GM23248 (cell line): ENCODE measurements at regions not wholly inside any gene's neighbourhood (a gene's known extent, or its start where the extent isn't known, plus 50 kb on each side); places are given as distances from the start of the nearest gene placed in this dataset.

Experiments used
- DNase-seq: peaks from one replicate; pipeline ENCODE4 v3.0.0-alpha.2; 2015
- H2AFZ ChIP-seq: fragments of 200-600 bp; sonication (generic); 2 replicates; pipeline ENCODE4 v1.6.1; 2016; ENCODE audit warnings: antibody characterized with exemption
- H3F3A ChIP-seq: fragments of 200-600 bp; sonication (generic); 2 replicates; pipeline ENCODE4 v1.6.1; 2016; ENCODE audit warnings: mild to moderate bottlenecking, antibody characterized with exemption, mixed run types; ENCODE audit not compliant: insufficient read depth
- H3K27ac ChIP-seq: fragments of 200-600 bp; sonication (generic); 2 replicates; pipeline ENCODE4 v1.5.1; 2016; ENCODE audit warnings: mild to moderate bottlenecking
- H3K27me3 ChIP-seq: fragments of 200-600 bp; sonication (generic); replicated peaks from 2 replicates; pipeline ENCODE4 v1.6.1; 2016; ENCODE audit warnings: mild to moderate bottlenecking; ENCODE audit not compliant: insufficient read depth
- H3K36me3 ChIP-seq: fragments of 200-600 bp; sonication (generic); 2 replicates; pipeline ENCODE4 v1.6.1; 2016; ENCODE audit warnings: low read depth, mild to moderate bottlenecking
- H3K4me1 ChIP-seq: fragments of 200-600 bp; sonication (generic); 2 replicates; pipeline ENCODE4 v1.6.1; 2016; ENCODE audit warnings: mild to moderate bottlenecking; ENCODE audit not compliant: insufficient read depth
- H3K4me2 ChIP-seq: fragments of 200-600 bp; sonication (generic); one replicate; pipeline ENCODE4 v1.6.1; 2016; ENCODE audit warnings: mild to moderate bottlenecking; ENCODE audit not compliant: unreplicated experiment
- H3K4me3 ChIP-seq: fragments of 200-600 bp; sonication (generic); 2 replicates; pipeline ENCODE4 v1.5.1; 2016; ENCODE audit warnings: mild to moderate bottlenecking
- H3K79me2 ChIP-seq: fragments of 200-600 bp; sonication (generic); 2 replicates; pipeline ENCODE4 v1.6.1; 2016; ENCODE audit warnings: mild to moderate bottlenecking; ENCODE audit not compliant: insufficient read depth
- H3K9ac ChIP-seq: fragments of 200-600 bp; sonication (generic); 2 replicates; pipeline ENCODE4 v1.6.1; 2016; ENCODE audit warnings: mild to moderate bottlenecking
- H3K9me2 ChIP-seq: fragments of 200-600 bp; sonication (generic); 2 replicates; pipeline ENCODE4 v1.6.1; 2016; ENCODE audit warnings: mixed run types, mild to moderate bottlenecking, moderate library complexity; ENCODE audit not compliant: insufficient read depth
- H3K9me3 ChIP-seq: fragments of 200-600 bp; sonication (generic); one replicate; pipeline ENCODE4 v1.6.1; 2017; ENCODE audit warnings: low read depth
- H4K20me1 ChIP-seq: fragments of 200-600 bp; sonication (generic); 2 replicates; pipeline ENCODE4 v1.6.0; 2016; ENCODE audit not compliant: insufficient read depth
- EZH2 ChIP-seq: fragments of 200-600 bp; sonication (generic); IDR thresholded peaks from 2 replicates; pipeline ENCODE4 v1.6.1; 2018; ENCODE audit warnings: antibody characterized with exemption, mild to moderate bottlenecking; ENCODE audit not compliant: insufficient read depth, poor library complexity, severe bottlenecking
- EZH2phosphoT487 ChIP-seq: fragments of 200-600 bp; sonication (generic); IDR thresholded peaks from 2 replicates; pipeline ENCODE4 v1.6.1; 2018; ENCODE audit warnings: antibody characterized with exemption, moderate library complexity, mild to moderate bottlenecking, low read depth; ENCODE audit not compliant: insufficient read depth
- WGBS, 2 experiments: methylation state at CpG; one replicate each; pipeline ENCODE4 v1.1.6; 2015 to 2017; ENCODE audit warnings: low lambda C conversion rate in 2 of 2, low coverage in 1 of 2; ENCODE audit errors: missing lambda C conversion rate in 2 of 2; 5-methylcytosine and 5-hydroxymethylcytosine counted together
- in situ Hi-C: fragments of 300-500 bp; cut with MboI; formaldehyde crosslinking; loops from 2 replicates; pipeline ENCODE4 v1.15.0; 2020

DNA sequence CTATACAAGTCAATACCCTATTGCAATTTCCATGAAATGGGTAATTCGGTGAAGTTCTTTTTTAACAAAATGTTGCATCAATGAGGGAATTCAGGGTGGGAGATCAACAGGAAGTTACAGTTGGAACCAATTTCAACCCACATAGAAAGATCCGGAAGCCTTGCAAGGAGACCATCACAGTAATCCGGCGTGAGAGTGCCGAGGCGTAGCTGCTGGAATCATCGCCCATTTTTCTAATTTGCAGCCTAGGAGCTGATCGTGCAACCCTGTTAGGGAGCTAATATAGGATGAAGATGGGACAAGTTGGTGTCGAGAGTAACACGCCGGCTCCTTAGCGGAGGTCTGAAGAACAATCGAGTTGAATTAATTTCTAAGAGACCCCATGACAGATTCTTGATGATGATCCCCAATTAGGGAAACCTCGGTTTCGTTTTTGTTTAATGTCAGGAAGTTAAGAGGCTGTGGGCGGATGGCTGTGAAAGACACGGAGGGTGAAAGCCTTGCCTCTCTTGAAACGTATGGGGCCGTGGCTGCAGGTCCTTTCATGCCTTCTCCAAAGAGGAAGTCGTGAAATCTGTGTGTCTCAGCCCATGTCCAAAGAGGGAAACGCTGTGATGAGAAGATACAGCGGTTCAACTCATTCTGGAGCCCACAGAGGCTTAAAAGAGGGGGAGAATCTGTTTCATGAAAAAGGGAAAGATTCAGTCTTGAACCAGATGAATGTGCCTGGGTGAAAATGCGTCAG is 51.2 kb upstream of the CARD11 start:
- Histone ChIP-seq H3K4me3 (no peak overlapping the region), H3K36me3 (no peaks in the 10 kb centered on the region), H3K4me2 (no peak overlapping the region), H3K9ac (no peak overlapping the region), H3F3A (no peaks in the 10 kb centered on the region), H3K9me2 (no peaks in the 10 kb centered on the region), H3K4me1 (no peaks in the 10 kb centered on the region), H4K20me1 (no peaks in the 10 kb centered on the region), H3K27ac (no peak overlapping the region), H3K79me2 (no peaks in the 10 kb centered on the region), H2AFZ (no peak overlapping the region), H3K9me3 (no peaks in the 10 kb centered on the region), H3K27me3 (no peaks in the 10 kb centered on the region)
- no peak for DNase-seq
- TF ChIP-seq EZH2 (no peak), EZH2phosphoT487 (no peak)
- in situ Hi-C loops, result no loop called here
- 51 to 54% methylated on average over 23 of the region's 23 CpGs for WGBS, 2 experiments

DNA sequence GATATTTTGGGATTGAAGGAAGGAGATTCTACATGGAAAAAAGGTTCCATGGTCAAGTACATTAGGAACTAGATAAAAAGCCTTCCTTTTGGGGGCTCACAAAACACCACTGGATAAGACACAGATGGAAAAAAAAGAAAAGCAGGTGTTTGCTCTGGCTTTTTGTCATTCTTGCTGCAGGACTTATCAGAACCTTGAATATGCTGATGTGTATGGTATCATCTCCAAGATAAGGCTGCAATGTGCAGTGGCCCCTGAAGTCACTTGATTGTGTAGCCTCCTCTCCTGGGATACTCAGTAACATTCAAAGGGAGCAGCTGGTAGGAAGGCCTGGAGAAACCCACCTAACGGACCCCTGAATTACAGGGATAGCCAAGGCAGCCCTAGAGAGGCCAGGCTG is 54.1 kb upstream of the CARD11 start:
- Histone ChIP-seq H3K4me2 (no peak overlapping the region), H3K36me3 (no peaks in the 10 kb centered on the region), H3F3A (no peaks in the 10 kb centered on the region), H3K9me2 (no peaks in the 10 kb centered on the region), H2AFZ (no peak overlapping the region), H3K79me2 (no peaks in the 10 kb centered on the region), H3K4me1 (no peaks in the 10 kb centered on the region), H4K20me1 (no peaks in the 10 kb centered on the region), H3K4me3 (no peak overlapping the region), H3K9me3 (no peaks in the 10 kb centered on the region), H3K27ac (no peak overlapping the region), H3K9ac (no peak overlapping the region), H3K27me3 (no peaks in the 10 kb centered on the region)
- in situ Hi-C loops, result no loop called here
- 14 to 47% methylated on average over 1 of the region's 1 CpG for WGBS, 2 experiments
- no peak for DNase-seq
- TF ChIP-seq EZH2 (no peak), EZH2phosphoT487 (no peak)

DNA sequence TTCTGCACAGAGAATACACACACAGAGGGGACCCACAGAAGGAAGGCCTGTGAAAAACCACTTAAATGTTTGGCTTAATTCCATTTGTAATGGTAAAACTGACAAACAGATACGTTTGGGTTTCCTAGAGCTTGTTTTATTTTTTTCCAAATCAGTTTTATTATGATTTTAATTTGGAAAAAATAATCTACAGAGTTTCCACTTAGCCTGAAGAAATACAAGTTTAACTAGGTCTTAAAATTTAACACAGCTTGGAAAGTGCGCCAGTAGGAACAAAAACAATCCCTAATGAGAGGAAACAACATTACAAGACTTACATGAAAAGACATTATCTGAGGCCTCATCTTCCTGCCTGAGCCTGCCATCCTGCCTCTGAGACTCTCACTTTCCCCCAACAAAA is 58.5 kb upstream of the CARD11 start:
- Histone ChIP-seq H3K9me3 (no peaks in the 10 kb centered on the region), H4K20me1 (no peaks in the 10 kb centered on the region), H3K27ac (no peak overlapping the region), H3K79me2 (no peaks in the 10 kb centered on the region), H3K4me3 (no peak overlapping the region), H3K36me3 (no peaks in the 10 kb centered on the region), H3K9ac (no peak overlapping the region), H3K9me2 (no peaks in the 10 kb centered on the region), H3K27me3 (no peaks in the 10 kb centered on the region), H3K4me1 (no peaks in the 10 kb centered on the region), H2AFZ (no peak overlapping the region), H3K4me2 (no peak overlapping the region), H3F3A (no peaks in the 10 kb centered on the region)
- in situ Hi-C loops, result no loop called here
- no peak for TF ChIP-seq EZH2phosphoT487
- no peak for TF ChIP-seq EZH2
- WGBS, 2 experiments, result 44 to 46% methylated on average over 2 of the region's 2 CpGs
- DNase-seq, result no peak

DNA sequence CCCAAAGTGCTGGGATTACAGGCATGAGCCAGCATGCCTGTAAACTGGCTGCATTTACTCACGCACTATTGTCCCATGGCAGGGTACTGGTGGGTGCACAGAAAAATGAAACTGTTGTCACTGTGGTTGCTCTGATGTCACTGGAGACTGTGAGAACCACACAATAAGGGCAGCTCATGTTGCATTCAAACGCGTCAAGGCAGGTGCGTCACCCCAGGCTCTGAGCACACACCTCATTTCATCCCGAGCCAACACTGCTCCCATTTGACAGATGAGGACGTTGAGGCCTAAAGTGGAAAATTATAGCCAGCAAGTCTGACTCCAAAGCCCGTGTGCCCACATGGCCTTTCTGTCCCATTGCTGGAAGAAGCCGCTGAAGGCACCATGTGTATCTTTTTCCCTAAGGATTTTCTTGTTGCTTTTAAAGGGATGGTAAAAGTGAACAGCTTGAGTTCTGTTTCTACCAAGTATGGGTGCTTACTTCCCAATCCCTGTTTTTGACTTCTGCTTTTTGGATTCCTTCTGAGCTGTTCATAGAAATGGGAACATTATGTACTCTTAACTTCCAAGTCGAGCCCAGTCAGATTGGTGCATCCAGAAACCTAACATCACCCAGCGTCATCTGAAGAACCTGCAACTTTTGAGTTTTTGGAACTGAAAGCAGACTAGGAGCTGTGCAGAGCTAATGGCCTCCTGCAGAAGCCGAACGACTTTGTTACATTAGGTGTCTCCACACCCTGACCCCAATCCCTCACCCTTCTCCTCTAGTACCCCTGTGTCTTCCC is 60.1 kb upstream of the CARD11 start:
- Histone ChIP-seq H3K4me1 (no peaks in the 10 kb centered on the region), H3K79me2 (no peaks in the 10 kb centered on the region), H3K27ac (no peak overlapping the region), H3K36me3 (no peaks in the 10 kb centered on the region), H3K4me3 (no peak overlapping the region), H2AFZ (no peak overlapping the region), H3K4me2 (no peak overlapping the region), H3K27me3 (no peaks in the 10 kb centered on the region), H3K9ac (no peak overlapping the region), H3K9me3 (no peaks in the 10 kb centered on the region), H3K9me2 (no peaks in the 10 kb centered on the region), H4K20me1 (no peaks in the 10 kb centered on the region), H3F3A (no peaks in the 10 kb centered on the region)
- no peak for DNase-seq
- 53 to 59% methylated on average over 12 of the region's 12 CpGs for WGBS, 2 experiments
- in situ Hi-C loops, result no loop called here
- TF ChIP-seq EZH2 (no peak), EZH2phosphoT487 (no peak)
